HG02610 (cell line): ENCODE measurements at regions not wholly inside any gene's neighbourhood (a gene's known extent, or its start where the extent isn't known, plus 50 kb on each side); places are given as distances from the start of the nearest gene placed in this dataset.
"Not testable (repeated sequence)": the region's sequence is repeated elsewhere in the genome, so short reads cannot be mapped to it uniquely, and the experiment has no call there.

ENCODE experiments used
- ATAC-seq: cut with Tn5 transposase; IDR thresholded peaks from one replicate; pipeline ENCODE4 v1.9.1; 2021; ENCODE audit warnings: mild to moderate bottlenecking, moderate library complexity; ENCODE audit not compliant: unreplicated experiment

DNA sequence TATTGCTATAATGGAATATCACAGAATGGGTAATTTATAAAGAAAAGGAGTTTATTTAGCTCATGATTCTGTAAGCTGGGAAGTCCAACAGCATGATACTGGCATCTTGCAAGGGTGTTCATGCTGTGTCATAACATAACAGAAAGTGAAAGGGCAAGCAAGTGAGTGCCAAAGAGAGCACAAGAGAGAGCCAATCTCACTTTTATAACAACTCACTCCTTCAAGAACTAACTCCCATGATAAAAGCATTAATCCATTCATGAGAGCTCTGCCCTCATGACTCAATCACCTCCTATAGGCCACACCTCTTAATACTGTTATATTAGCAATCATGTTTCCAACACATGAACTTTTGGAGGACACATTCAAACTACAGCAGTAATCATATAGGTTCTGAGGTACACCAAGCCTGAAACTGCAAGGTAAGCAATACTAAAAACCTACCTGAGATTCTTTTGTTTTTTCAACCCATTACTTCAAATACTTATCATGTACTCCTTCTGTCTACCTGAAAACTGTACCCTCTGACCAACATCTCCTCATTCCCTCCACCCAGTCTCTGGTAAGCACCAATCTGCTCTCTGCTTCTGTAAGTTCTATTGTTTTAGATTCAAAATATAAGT is 219.7 kb downstream of the MTERF1 start:
- ATAC-seq: no peak

- ATAC-seq: no peak
These were observed 218.8 kb downstream of the MTERF1 start for GRCh38 chr7:91661727-91662126.

GRCh38 chr7:91668217-91668616 is 212.3 kb downstream of the MTERF1 start:
- no peak for ATAC-seq

DNA sequence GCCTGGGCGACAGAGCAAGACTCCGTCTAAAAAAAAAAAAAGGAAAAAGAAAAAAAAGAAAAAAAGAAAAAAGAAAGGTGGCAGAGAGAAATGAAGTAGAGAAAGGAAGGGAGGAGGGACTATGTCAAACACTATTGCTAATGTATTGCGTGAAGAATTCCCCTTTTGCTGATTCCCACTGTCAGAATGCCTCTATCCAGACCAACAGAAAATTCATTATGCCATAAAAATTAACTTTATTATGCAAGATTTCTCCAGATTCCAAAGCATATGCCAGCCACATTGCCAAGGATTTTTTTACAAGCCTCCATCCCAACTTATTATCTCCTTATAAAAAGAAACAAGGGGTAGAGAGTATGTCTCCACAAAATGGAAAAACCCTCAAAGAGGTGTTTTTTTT is 209.3 kb downstream of the MTERF1 start:
- ATAC-seq: no peak

- ATAC-seq: no peak
These were observed 206.0 kb downstream of the MTERF1 start for GRCh38 chr7:91674470-91674869.

DNA sequence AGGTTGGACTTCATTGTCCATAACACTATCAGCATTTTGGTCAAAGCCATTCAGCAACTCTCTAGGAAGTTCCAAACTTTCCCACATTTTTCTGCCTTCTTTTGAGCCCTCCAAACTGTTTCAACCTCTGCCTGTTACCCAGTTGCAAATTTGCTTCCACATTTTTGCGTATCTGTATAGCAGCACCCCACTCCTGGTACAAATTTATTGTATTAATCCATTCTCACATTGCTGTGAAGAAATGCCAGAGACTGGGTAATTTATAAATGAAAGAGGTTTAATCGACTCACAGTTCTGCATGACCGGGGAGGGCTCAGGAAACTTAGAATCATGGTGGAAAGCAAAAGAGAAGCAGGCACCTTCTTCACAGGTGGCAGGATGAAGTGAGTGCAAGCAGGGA is 198.8 kb downstream of the MTERF1 start:
- no peak for ATAC-seq

DNA sequence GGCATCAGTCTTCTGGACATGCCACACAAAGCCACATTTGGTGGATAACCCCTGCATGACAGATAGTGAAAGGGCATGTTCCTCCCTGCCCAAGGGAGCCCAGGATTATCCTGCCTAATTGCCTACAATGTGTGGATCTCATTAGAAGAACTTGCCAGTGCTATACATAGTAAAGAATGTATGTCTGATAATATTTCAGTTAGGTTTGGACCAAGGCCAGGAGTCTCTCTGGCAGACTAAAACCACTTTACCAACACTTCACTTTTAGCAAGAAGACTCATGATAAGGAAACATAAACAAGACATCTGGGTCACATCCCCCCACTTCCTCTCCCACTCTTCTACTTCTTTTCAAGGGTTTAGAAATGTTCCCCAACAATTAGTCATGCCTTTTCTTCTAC is 196.7 kb downstream of the MTERF1 start:
- ATAC-seq: no peak

GRCh38 chr7:91685544-91685943 is 195.0 kb downstream of the MTERF1 start:
- no peak for ATAC-seq

- ATAC-seq: no peak
These were observed 189.9 kb downstream of the MTERF1 start for GRCh38 chr7:91690541-91691070.

DNA sequence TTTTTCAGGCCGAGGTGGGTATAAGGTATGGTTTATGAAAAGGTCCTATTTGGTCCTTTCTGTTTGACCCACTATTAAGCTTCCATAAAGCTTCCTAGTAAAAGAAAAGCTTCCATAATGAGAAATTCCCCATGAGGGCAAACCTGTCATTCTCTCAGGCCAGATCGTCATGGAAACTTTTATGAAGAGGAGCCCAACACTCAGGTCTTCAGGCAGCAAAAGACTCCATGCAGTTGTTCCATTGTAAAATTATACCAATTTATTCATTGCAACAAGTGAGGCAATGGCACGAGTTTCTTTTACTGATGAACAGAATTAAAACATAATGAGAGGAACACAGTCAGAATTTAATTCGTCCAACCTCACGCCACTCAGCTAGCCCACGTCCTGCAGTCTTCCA is 188.6 kb downstream of the MTERF1 start:
- no peak for ATAC-seq

DNA sequence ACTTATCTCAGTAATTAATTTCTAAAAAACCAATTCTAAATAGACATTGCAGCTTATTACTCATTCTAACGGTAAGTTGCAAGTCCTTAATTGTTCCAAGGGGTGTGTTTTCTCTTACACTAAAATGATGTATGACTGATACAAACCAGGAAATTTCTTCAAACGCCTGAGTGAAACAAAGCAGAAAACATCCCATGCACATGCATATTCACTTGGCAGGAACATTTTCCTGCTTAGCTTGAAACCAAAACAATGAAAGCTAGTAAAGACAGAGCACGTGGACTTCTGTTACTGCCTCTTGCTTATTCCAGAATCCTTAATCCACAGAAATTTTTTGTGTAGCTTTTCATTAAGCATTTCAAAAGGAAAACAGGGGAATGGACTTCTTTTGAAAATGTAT is 187.7 kb downstream of the MTERF1 start:
- no peak for ATAC-seq

DNA sequence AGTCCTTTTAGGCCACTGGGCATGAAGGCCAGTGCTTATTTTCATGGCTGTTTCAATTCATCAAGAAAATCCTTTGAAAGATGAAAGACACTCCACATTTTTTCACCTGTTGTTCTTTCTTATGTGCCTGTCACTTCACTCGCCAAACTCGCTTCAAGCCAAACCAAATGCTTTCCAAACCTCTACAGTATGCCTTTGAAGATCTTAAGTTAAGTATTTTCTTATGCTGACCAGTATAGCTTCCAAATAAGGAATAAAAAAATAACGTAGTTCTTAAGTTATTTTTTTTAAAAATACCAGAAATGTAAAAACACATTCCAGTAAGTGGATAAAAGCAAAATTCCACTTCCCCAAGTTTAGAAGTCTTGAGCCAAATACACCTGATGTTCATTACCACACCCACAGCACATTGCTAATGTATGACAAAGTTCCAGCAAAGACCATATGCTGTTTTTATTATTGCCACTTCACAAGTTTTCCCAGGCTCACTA is 186.1 kb downstream of the MTERF1 start:
- ATAC-seq: no peak

DNA sequence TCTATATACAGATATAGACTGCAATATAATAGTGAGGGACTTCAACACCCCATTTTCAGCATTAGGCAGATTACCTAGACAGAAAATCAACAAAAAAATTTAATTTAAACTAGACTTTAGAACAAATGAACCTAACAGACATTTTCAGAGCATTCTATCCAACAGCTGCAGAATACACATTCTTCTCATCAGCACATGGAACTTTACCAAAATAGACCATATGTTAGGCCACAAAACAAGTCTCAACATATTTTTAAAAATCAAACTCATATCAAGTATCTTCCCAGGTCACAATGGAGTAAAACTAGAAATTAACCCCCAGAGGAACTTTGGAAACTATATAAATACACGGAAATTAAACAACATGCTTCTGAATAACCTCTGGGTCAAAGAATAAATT is 169.6 kb downstream of the MTERF1 start:
- no peak for ATAC-seq

DNA sequence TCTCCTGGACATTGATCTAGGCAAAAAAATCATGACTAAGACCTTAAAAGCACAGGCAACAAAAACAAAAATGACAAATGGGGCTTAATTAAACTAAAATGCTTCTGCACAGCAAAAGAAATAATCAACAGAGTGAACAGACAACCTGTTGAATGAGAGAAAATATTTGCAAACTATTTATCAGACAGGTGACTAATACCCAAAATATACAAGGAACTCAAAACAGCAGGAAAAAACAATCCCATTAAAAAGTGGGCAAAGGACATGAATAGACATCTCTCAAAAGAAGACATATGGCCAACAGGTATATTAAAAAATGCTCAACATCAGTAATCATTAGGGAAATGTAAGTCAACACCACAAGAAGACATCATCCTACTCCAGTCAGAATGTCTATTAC is 166.8 kb downstream of the MTERF1 start:
- no peak for ATAC-seq

GRCh38 chr7:91717681-91718470 is 162.6 kb downstream of the MTERF1 start:
- no peak for ATAC-seq

DNA sequence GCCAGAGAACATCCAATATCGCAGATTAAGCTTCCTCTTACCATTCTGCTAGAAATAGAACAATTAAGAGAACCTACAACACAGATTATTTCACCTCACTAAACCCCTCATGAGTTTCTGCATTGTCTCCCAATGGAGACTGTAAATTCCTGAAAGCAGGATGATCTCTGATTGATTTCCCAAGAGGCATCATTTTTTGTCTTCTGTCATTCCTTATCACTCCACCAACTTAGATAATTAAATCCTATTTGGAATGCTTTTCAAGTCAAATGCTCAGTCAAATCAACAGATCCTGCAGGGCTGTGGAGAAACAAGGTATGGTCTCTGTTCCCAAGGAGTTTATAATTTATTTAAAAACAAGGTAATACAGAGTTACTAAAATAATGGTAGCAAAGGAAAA is 161.5 kb downstream of the MTERF1 start:
- no peak for ATAC-seq

GRCh38 chr7:91720260-91720937 is 160.1 kb downstream of the MTERF1 start:
- no peak for ATAC-seq

DNA sequence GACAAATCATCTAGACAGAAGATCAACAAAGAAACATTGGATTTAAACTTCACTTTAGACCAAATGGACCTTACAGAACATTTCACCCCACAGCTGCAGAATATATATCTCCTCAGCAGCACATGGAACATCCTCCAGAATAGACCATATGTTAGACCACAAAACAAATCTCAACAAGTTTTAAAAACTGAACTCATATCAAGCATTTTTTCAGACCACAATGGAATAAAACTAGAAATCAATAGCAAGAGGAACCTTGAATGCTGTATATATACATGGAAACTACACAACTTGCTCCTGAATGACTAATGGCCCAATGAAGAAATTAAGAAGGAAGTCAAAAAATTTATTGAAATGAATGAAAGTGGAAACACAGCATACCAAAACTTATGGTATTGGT is 157.7 kb downstream of the MTERF1 start:
- ATAC-seq: no peak

- ATAC-seq: not testable (repeated sequence)
These were observed 151.5 kb downstream of the MTERF1 start for GRCh38 chr7:91729046-91729445.

- ATAC-seq: no peak
These were observed 148.5 kb downstream of the MTERF1 start for GRCh38 chr7:91731976-91732375.

DNA sequence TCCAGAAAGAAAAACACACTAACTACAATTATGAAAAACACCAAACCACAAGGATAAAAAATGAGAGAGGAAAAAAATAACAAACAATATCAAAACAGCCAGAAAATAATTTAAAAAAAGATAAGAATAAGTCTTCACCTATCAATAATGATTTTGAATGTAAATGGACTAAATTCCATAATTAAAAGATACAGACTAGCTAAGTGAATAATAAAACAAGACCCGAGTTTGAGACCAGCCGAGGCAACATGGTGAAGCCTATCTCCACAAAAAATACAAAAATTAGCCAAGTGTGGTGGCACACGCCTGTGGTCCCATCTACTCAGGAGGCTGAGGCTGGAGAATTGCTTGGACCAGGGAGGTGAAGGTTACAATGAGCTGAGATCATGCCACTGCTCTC is 131.1 kb downstream of the MTERF1 start:
- no peak for ATAC-seq

GRCh38 chr7:91750091-91750490 is 130.4 kb downstream of the MTERF1 start:
- ATAC-seq: no peak
